Bronchial epithelial cell (primary cell): ENCODE measurements at regions not wholly inside any gene's neighbourhood (a gene's known extent, or its start where the extent isn't known, plus 50 kb on each side); places are given as distances from the start of the nearest gene placed in this dataset.
"Not testable (repeated sequence)": the region's sequence is repeated elsewhere in the genome, so short reads cannot be mapped to it uniquely, and the experiment has no call there.

ENCODE experiments used
- DNase-seq: peaks from one replicate; pipeline ENCODE4 v3.0.0-alpha.2; 2010; ENCODE audit warnings: low read depth
- FAIRE-seq: peaks from 2 replicates; lab custom pipeline; 2011; peaks lifted over from hg19 to GRCh38; lab: Jason Lieb, UNC
- H3K27me3 ChIP-seq: 2 replicates; pipeline ENCODE4 v1.5.1; 2011; ENCODE audit warnings: low read length; ENCODE audit not compliant: control insufficient read depth, insufficient read depth
- H3K36me3 ChIP-seq: 2 replicates; pipeline ENCODE4 v1.5.1; 2011; ENCODE audit warnings: low read length; ENCODE audit not compliant: control insufficient read depth, insufficient read depth
- H3K4me3 ChIP-seq: 2 replicates; pipeline ENCODE4 v1.5.1; 2011; ENCODE audit warnings: mild to moderate bottlenecking, low read depth, low read length, control low read depth
- TF ChIP-seq, protein P1 (sequence below): IDR thresholded peaks from 2 replicates; pipeline ENCODE4 v1.5.1; 2011; ENCODE audit warnings: mild to moderate bottlenecking, moderate library complexity, low read length, control low read depth, inconsistent platforms; ENCODE audit not compliant: insufficient read depth, severe bottlenecking

DNA sequence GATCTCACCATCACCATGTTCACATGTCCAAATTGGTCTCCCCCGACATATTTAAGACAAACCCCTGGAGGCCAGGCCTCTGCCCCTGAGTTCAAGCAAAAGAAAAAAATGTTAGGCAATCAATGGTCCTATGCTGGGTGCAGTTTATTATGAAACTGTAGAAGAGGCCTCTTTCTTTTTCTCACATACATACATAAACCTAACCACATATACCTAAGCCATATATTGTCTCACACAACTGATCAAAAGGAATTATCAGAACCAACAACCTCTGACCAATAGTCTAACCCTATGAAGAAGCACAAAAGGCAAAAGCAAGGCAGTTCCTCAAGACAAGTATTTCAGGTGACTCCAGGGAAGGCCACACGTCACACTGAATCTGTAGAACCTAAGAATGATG lies 49.9 kb downstream of the ILRUN start:
- TF ChIP-seq, protein P1, sequence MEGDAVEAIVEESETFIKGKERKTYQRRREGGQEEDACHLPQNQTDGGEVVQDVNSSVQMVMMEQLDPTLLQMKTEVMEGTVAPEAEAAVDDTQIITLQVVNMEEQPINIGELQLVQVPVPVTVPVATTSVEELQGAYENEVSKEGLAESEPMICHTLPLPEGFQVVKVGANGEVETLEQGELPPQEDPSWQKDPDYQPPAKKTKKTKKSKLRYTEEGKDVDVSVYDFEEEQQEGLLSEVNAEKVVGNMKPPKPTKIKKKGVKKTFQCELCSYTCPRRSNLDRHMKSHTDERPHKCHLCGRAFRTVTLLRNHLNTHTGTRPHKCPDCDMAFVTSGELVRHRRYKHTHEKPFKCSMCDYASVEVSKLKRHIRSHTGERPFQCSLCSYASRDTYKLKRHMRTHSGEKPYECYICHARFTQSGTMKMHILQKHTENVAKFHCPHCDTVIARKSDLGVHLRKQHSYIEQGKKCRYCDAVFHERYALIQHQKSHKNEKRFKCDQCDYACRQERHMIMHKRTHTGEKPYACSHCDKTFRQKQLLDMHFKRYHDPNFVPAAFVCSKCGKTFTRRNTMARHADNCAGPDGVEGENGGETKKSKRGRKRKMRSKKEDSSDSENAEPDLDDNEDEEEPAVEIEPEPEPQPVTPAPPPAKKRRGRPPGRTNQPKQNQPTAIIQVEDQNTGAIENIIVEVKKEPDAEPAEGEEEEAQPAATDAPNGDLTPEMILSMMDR = no peak
- Histone ChIP-seq H3K27me3 (no peaks in the 10 kb centered on the region), H3K4me3 (no peak overlapping the region), H3K36me3 (peaks cover 7% of the 10 kb centered on the region)
- FAIRE-seq (no peak), DNase-seq (no peak)

DNA sequence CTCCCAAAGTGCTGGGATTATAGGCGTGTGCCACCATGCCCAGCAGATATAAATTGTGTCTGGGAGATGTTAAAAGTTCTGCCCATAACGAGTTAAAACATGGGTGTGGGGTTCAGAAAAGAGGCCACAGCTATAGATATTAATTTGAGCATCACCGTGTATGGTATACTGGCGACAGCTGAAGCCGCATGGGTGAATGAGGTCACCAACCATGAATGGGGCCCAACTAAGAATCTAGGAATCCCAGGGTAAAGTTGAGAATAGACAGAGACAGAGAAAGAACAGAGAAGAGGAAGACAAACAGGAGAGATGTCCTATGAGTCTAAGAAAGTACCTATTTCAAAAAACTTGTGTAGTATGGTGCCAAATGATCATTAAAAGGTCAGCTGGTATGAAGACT lies 50.9 kb downstream of the ILRUN start:
- no peaks in the 10 kb centered on the region for H3K27me3 ChIP-seq
- TF ChIP-seq, protein P1 = no peak
- FAIRE-seq (no peak), DNase-seq (no peak)
- H3K4me3 ChIP-seq = no peak overlapping the region
- peaks cover 7% of the 10 kb centered on the region for H3K36me3 ChIP-seq

GRCh38 chr6:34644716-34645115 lies 51.9 kb downstream of the ILRUN start:
- Histone ChIP-seq H3K4me3 (no peak overlapping the region), H3K27me3 (no peaks in the 10 kb centered on the region), H3K36me3 (peaks cover 7% of the 10 kb centered on the region)
- DNase-seq (no peak), FAIRE-seq (no peak)
- TF ChIP-seq, protein P1 = no peak

DNA sequence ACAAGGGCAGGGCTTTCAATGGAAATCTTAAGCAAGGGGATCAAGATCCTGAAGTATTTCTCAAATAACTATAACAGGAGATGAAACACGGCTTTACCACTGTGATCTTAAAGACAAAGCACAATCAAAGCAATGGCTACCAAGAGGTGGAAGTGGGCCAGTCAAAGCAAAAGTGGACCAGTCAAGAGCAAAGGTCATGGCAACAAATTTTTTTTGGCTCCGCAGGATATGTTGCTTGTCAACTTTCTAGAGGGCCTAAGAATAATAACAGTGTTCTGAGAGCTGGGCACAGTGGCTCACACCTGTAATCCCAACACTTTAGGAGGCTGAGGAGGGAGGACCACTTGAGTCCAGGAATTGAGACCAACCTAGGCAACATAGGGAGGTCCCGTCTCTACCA lies 54.1 kb downstream of the ILRUN start:
- H3K36me3 ChIP-seq = peaks cover 7% of the 10 kb centered on the region
- FAIRE-seq (no peak), DNase-seq (no peak)
- H3K27me3 ChIP-seq = no peaks in the 10 kb centered on the region
- H3K4me3 ChIP-seq = no peak overlapping the region
- TF ChIP-seq, protein P1 = no peak

DNA sequence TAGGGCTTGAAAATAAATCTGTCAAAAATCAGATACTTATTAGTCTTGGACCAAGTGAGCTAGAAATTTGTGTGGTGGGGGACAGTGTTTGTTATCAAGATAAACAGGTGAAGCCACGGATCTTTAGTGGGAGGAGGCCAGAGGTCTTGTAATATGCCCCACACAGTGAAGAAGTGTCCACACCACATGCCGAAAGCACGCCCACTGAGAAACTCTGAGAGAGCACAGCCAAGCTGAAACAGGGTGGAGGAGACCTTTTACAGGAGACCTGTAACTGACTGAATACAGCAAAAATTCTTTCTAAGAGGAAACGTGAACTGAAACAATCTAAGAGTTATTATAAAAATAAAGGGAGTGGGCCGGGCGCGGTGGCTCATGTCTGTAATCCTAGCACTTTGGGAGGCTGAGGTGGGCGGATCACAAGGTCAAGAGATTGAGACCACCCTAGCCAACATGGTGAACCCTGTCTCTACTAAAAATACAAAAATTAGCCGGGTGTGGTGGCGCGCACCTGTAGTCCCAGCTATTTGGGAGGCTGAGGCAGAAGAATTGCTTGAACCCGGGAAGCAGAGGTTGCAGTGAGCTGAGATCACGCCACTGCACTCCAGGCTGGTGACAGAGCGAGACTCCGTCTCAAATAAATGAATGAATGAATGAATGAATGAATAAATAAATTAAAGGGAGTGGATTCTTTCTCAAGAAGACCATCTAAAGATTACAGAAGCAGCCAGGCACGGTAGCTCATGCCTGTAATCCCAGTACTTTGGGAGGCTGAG lies 56.3 kb downstream of the ILRUN start:
- not testable (repeated sequence) for H3K36me3 ChIP-seq, FAIRE-seq, H3K27me3 ChIP-seq, H3K4me3 ChIP-seq, DNase-seq

- no peak for DNase-seq
- TF ChIP-seq, protein P1 = no peak
- FAIRE-seq = no peak
- no peak overlapping the region for H3K4me3 ChIP-seq
- no peaks in the 10 kb centered on the region for H3K36me3 ChIP-seq
- H3K27me3 ChIP-seq = no peaks in the 10 kb centered on the region
Measured at GRCh38 chr6:34638834-34639736, 57.5 kb downstream of the ILRUN start.
